ENCODE measurements at regions not wholly inside any gene's neighbourhood (a gene's known extent, or its start where the extent isn't known, plus 50 kb on each side); places are given as distances from the start of the nearest gene placed in this dataset.

DNA sequence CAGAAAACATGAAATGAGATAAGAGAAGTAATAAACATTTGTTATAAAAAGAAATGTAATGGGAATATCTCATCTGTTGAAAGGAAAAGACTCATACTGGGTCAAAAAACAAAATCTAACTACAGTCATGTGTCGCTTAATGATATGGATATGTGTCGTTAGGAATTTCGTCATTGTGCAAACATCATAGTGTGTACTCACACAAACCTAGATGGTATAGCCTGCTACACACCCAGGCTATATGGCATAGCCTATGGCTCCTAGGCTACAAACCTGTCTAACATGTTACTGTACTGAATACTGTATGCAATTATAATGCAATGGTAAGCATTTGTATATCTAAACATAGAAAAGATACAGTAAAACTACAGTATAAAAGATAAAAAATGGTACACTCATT lies 89.8 kb upstream of the ZC3H12C start:
- TF ChIP-seq, protein P1, sequence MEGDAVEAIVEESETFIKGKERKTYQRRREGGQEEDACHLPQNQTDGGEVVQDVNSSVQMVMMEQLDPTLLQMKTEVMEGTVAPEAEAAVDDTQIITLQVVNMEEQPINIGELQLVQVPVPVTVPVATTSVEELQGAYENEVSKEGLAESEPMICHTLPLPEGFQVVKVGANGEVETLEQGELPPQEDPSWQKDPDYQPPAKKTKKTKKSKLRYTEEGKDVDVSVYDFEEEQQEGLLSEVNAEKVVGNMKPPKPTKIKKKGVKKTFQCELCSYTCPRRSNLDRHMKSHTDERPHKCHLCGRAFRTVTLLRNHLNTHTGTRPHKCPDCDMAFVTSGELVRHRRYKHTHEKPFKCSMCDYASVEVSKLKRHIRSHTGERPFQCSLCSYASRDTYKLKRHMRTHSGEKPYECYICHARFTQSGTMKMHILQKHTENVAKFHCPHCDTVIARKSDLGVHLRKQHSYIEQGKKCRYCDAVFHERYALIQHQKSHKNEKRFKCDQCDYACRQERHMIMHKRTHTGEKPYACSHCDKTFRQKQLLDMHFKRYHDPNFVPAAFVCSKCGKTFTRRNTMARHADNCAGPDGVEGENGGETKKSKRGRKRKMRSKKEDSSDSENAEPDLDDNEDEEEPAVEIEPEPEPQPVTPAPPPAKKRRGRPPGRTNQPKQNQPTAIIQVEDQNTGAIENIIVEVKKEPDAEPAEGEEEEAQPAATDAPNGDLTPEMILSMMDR (IDR thresholded peaks at IDR 0.05), result no peak
- TF ChIP-seq POLR2AphosphoS5 (IDR thresholded peaks at IDR 0.05; ENCODE audit: insufficient read depth in 1 of 2, low read depth in 1 of 2), result no peak
